GM12865 (cell line): ENCODE measurements at regions not wholly inside any gene's neighbourhood (a gene's known extent, or its start where the extent isn't known, plus 50 kb on each side); places are given as distances from the start of the nearest gene placed in this dataset.

Experiments used
- DNase-seq: peaks from one replicate; pipeline ENCODE4 v3.0.0; 2010; ENCODE audit warnings: low read depth
- H3K4me3 ChIP-seq: 2 replicates; pipeline ENCODE4 v1.5.1; 2011; ENCODE audit warnings: mild to moderate bottlenecking, low read depth, low read length, control low read depth
- TF ChIP-seq, protein P1 (sequence below): IDR thresholded peaks from 2 replicates; pipeline ENCODE4 v1.5.1; 2011; ENCODE audit warnings: low read length, control low read depth, low read depth, inconsistent platforms; ENCODE audit not compliant: insufficient read depth; ENCODE audit errors: missing control alignments

GRCh38 chr5:50947906-50948683 lies 281.7 kb downstream of the PARP8 start:
- no peak overlapping the region for H3K4me3 ChIP-seq
- no peak for DNase-seq
- TF ChIP-seq, protein P1, sequence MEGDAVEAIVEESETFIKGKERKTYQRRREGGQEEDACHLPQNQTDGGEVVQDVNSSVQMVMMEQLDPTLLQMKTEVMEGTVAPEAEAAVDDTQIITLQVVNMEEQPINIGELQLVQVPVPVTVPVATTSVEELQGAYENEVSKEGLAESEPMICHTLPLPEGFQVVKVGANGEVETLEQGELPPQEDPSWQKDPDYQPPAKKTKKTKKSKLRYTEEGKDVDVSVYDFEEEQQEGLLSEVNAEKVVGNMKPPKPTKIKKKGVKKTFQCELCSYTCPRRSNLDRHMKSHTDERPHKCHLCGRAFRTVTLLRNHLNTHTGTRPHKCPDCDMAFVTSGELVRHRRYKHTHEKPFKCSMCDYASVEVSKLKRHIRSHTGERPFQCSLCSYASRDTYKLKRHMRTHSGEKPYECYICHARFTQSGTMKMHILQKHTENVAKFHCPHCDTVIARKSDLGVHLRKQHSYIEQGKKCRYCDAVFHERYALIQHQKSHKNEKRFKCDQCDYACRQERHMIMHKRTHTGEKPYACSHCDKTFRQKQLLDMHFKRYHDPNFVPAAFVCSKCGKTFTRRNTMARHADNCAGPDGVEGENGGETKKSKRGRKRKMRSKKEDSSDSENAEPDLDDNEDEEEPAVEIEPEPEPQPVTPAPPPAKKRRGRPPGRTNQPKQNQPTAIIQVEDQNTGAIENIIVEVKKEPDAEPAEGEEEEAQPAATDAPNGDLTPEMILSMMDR = no peak

GRCh38 chr5:50953290-50953689 lies 286.9 kb downstream of the PARP8 start:
- no peak for DNase-seq
- H3K4me3 ChIP-seq = no peak overlapping the region
- TF ChIP-seq, protein P1 = no peak

GRCh38 chr5:50958852-50959457 lies 292.5 kb downstream of the PARP8 start:
- DNase-seq = peak; percentile 42
- no peak overlapping the region for H3K4me3 ChIP-seq
- TF ChIP-seq, protein P1 = peak; percentile 49

- DNase-seq = peak; percentile 70
- TF ChIP-seq, protein P1 = peak; percentile 93
- H3K4me3 ChIP-seq = peak overlapping the region; percentile 50
These were observed 296.8 kb downstream of the PARP8 start for GRCh38 chr5:50962934-50963872.

GRCh38 chr5:50963971-50964745 lies 297.7 kb downstream of the PARP8 start:
- DNase-seq = no peak
- TF ChIP-seq, protein P1 = no peak
- no peak overlapping the region for H3K4me3 ChIP-seq
